Adrenal gland (tissue), 9 donors: ENCODE measurements at regions not wholly inside any gene's neighbourhood (a gene's known extent, or its start where the extent isn't known, plus 50 kb on each side); places are given as distances from the start of the nearest gene placed in this dataset.

Experiments used
- DNase-seq, 7 donors: peaks; one replicate each; pipeline ENCODE4 v3.0.0-alpha.2; 2019 to 2020
- H3K27ac ChIP-seq, 5 donors: fragments of 200-600 bp; sonication (generic) in 4 of 5; 1 replicate in 3 of 5; 2 replicates in 2 of 5; pipeline versions ENCODE4 v1.5.1 to v1.8.0; 2016 to 2020; ENCODE audit warnings: mild to moderate bottlenecking in 1 of 5
- H3K27me3 ChIP-seq: fragments of 200-600 bp; 2 replicates; pipeline ENCODE4 v1.8.0; 2021
- H3K36me3 ChIP-seq, 2 donors: fragments of 200-600 bp; replicated peaks in 1 of 2; 1 replicate in 1 of 2; 2 replicates in 1 of 2; pipeline versions ENCODE4 v1.5.1 to v1.8.0; 2018 to 2022
- H3K4me1 ChIP-seq, 2 donors: fragments of 200-600 bp; replicated peaks in 1 of 2; 1 replicate in 1 of 2; 2 replicates in 1 of 2; pipeline versions ENCODE4 v1.5.1 to v1.8.0; 2018 to 2021
- H3K4me3 ChIP-seq, 4 donors: fragments of 200-600 bp; sonication (generic) in 3 of 4; one replicate each; pipeline ENCODE4 v1.5.1; 2016 to 2018
- H3K9me3 ChIP-seq, 3 donors: fragments of 200-600 bp; sonication (generic) in 1 of 3; replicated peaks in 1 of 3; 1 replicate in 2 of 3; 2 replicates in 1 of 3; pipeline versions ENCODE4 v1.5.1 to v1.8.0; 2016 to 2021
- POLR2A ChIP-seq, 2 donors: fragments of 450-650 bp; IDR thresholded peaks; one replicate each; pipeline ENCODE4 v1.6.1; 2017; ENCODE audit warnings: antibody characterized with exemption in 2 of 2, mild to moderate bottlenecking in 2 of 2, moderate library complexity in 1 of 2
- WGBS, 4 donors: extraction: QIAGEN DNeasy Blood & Tissue Kit in 2 of 4; methylation state at CpG; one replicate each; pipeline versions ENCODE4 v1.1.5 to v1.1.7; 2013 to 2017; 5-methylcytosine and 5-hydroxymethylcytosine counted together
- intact Hi-C, 2 donors: fragments of 100-400 bp; cut with DNase I; formaldehyde crosslinking; loops; one replicate each; pipeline versions ENCODE4 v1.14.1 to v1.15.0; 2022 to 2023
- TF ChIP-seq, protein P1 (sequence below), 6 experiments: fragments of 450-650 bp in 4 of 6; fragments of 200-600 bp in 2 of 6; sonication (generic) in 1 of 6; IDR thresholded peaks; 1 replicate in 5 of 6; 2 replicates in 1 of 6; pipeline versions ENCODE4 v1.5.1 to v1.8.0; 2016 to 2021; ENCODE audit warnings: antibody characterized with exemption in 6 of 6, mild to moderate bottlenecking in 2 of 6, moderate library complexity in 1 of 6
- donor health status: healthy with polysubstance abuse.
- donor health status: Bipolar disorder and iron deficiency.
- donor health status: DM: yes; HTN: yes; CAD: no.
- donor health status: DM: no; HTN: no; CAD: no.
- donor health status: DM: no; HTN: no; CAD: no.

- Histone ChIP-seq H3K27ac (no peak overlapping the region), H3K27me3 (no peaks in the 10 kb centered on the region), H3K4me1 (no peaks in the 10 kb centered on the region), H3K36me3 (no peaks in the 10 kb centered on the region), H3K9me3 (no peaks in the 10 kb centered on the region), H3K4me3 (no peak overlapping the region)
- DNase-seq: no peak
- intact Hi-C loops: no loop called here
- 45 to 48% (median 47%) methylated on average over 6 of the region's 6 CpGs for WGBS, 4 donors
- TF ChIP-seq POLR2A (IDR thresholded peaks at IDR 0.05): no peak
- TF ChIP-seq, protein P1, sequence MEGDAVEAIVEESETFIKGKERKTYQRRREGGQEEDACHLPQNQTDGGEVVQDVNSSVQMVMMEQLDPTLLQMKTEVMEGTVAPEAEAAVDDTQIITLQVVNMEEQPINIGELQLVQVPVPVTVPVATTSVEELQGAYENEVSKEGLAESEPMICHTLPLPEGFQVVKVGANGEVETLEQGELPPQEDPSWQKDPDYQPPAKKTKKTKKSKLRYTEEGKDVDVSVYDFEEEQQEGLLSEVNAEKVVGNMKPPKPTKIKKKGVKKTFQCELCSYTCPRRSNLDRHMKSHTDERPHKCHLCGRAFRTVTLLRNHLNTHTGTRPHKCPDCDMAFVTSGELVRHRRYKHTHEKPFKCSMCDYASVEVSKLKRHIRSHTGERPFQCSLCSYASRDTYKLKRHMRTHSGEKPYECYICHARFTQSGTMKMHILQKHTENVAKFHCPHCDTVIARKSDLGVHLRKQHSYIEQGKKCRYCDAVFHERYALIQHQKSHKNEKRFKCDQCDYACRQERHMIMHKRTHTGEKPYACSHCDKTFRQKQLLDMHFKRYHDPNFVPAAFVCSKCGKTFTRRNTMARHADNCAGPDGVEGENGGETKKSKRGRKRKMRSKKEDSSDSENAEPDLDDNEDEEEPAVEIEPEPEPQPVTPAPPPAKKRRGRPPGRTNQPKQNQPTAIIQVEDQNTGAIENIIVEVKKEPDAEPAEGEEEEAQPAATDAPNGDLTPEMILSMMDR (IDR thresholded peaks at IDR 0.05): no peak
Observed at GRCh38 chr3:35422836-35423601, 216.3 kb upstream of the ARPP21 start.

GRCh38 chr3:35426366-35426958 is 212.9 kb upstream of the ARPP21 start:
- 73 to 82% (median 79%) methylated on average over 3 of the region's 3 CpGs for WGBS, 4 donors
- no peaks in the 10 kb centered on the region for H3K36me3 ChIP-seq
- no peak for DNase-seq
- intact Hi-C loops: no loop called here
- no peaks in the 10 kb centered on the region for H3K9me3 ChIP-seq
- no peak overlapping the region for H3K27ac ChIP-seq
- no peak overlapping the region for H3K4me3 ChIP-seq
- no peaks in the 10 kb centered on the region for H3K27me3 ChIP-seq
- no peak for TF ChIP-seq POLR2A (IDR thresholded peaks at IDR 0.05)
- TF ChIP-seq, protein P1 (IDR thresholded peaks at IDR 0.05): no peak
- no peaks in the 10 kb centered on the region for H3K4me1 ChIP-seq

DNA sequence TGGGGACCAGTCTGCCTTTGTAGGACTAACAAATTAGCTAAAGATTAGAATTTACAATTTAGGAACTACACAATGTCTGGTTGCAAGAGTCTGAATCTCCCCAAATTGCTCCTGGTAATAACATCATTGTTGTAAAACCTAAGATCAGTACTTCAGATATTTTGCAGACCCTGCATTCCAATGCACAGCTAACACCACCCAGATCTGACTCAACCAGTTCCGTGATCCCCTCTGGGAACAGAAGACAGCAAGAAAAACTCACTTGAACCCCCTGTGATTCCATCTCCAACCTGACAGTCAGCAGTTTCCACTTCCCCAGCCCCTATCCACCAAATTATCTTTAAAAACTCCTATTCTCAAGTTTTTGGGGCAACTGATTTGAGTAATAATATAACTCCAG is 201.9 kb upstream of the ARPP21 start:
- no peak for TF ChIP-seq POLR2A (IDR thresholded peaks at IDR 0.05)
- TF ChIP-seq, protein P1 (IDR thresholded peaks at IDR 0.05): no peak
- intact Hi-C loops: no loop called here
- no peak overlapping the region for H3K27ac ChIP-seq

DNA sequence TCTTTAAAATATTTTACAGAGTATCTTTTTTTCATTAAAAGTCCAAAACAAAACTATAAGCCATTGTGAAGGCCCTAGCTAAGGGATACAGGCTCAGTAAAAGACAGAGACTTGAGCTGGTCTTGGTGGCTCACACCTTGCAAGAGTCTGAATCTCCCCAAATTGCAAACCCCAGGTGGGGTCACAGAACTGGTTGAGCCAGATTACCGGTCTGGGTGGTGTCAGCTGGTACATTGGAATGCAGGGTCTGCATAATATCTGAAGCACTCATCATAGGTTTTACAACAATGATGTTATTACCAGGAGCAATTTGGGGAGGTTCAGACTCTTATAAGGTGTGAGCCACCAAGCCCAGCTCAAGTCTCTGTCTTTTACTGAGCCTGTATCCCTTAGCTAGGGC is 201.2 kb upstream of the ARPP21 start:
- intact Hi-C loops: no loop called here
- no peak for DNase-seq
- H3K9me3 ChIP-seq: no peaks in the 10 kb centered on the region

More for the DNA sequence above, 201.9 kb upstream of the ARPP21 start:
- no peaks in the 10 kb centered on the region for H3K36me3 ChIP-seq
- WGBS, 4 donors: 71 to 91% (median 81%) methylated on average over 1 of the region's 1 CpG
- DNase-seq: no peak
- H3K27me3 ChIP-seq: no peaks in the 10 kb centered on the region
- H3K9me3 ChIP-seq: no peaks in the 10 kb centered on the region
- no peak overlapping the region for H3K4me3 ChIP-seq
- H3K4me1 ChIP-seq: no peaks in the 10 kb centered on the region

More for the DNA sequence above, 201.2 kb upstream of the ARPP21 start:
- TF ChIP-seq, protein P1 (IDR thresholded peaks at IDR 0.05): no peak
- no peak for TF ChIP-seq POLR2A (IDR thresholded peaks at IDR 0.05)
- WGBS, 4 donors: 71 to 100% (median 83%) methylated on average over 1 of the region's 1 CpG
- H3K4me3 ChIP-seq: no peak overlapping the region
- no peaks in the 10 kb centered on the region for H3K27me3 ChIP-seq
- H3K27ac ChIP-seq: no peak overlapping the region
- H3K36me3 ChIP-seq: no peaks in the 10 kb centered on the region
- no peaks in the 10 kb centered on the region for H3K4me1 ChIP-seq
